ENCODE measurements at regions not wholly inside any gene's neighbourhood (a gene's known extent, or its start where the extent isn't known, plus 50 kb on each side); places are given as distances from the start of the nearest gene placed in this dataset.

DNA sequence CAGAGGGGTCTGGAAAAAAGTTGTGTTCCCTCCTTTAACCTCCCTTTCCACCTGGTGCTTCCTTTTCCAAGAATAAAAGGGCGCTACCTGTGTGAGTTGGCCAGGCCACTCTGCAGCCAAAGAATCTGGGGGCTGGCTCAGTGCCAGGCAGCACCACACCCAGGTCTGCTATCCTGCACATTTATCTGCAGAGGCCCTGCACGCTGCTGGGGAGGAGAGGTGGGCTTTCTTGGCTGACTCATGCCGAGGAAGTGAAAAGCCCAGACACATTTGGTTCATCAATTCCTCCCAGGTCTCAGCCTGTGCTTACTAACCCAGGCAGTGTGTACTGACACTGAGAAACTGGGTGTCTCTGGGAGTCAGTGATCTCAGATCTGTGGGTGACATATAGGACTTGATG, 79.8 kb upstream of the F3 start:
- DNase-seq: no peak
- H3K36me3 ChIP-seq (ENCODE audit: control insufficient read depth, insufficient read depth, low read length): no peaks in the 10 kb centered on the region
- peaks cover 5% of the 10 kb centered on the region for H3K36me3 Mint-ChIP-seq (ENCODE audit: low read depth)
- no peaks in the 10 kb centered on the region for H3K27me3 ChIP-seq (ENCODE audit: control insufficient read depth, insufficient read depth, low read length, poor library complexity, severe bottlenecking)
- 94% methylated on average over 3 of the region's 3 CpGs; no CpG with 5 or more reads in 1 of the 2 experiments for WGBS, 2 experiments (ENCODE audit: insufficient coverage in 1 of 2, insufficient read length in 1 of 2)
- peaks cover 28% of the 10 kb centered on the region for H3K4me1 Mint-ChIP-seq
- TF ChIP-seq, protein P1, sequence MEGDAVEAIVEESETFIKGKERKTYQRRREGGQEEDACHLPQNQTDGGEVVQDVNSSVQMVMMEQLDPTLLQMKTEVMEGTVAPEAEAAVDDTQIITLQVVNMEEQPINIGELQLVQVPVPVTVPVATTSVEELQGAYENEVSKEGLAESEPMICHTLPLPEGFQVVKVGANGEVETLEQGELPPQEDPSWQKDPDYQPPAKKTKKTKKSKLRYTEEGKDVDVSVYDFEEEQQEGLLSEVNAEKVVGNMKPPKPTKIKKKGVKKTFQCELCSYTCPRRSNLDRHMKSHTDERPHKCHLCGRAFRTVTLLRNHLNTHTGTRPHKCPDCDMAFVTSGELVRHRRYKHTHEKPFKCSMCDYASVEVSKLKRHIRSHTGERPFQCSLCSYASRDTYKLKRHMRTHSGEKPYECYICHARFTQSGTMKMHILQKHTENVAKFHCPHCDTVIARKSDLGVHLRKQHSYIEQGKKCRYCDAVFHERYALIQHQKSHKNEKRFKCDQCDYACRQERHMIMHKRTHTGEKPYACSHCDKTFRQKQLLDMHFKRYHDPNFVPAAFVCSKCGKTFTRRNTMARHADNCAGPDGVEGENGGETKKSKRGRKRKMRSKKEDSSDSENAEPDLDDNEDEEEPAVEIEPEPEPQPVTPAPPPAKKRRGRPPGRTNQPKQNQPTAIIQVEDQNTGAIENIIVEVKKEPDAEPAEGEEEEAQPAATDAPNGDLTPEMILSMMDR (conservative IDR thresholded peaks at IDR 0.05): no peak
- no peak overlapping the region for H3K4me3 Mint-ChIP-seq
- no peak overlapping the region for H3K27ac Mint-ChIP-seq
- H3K27me3 Mint-ChIP-seq (ENCODE audit: insufficient read depth): peaks cover 8% of the 10 kb centered on the region
- no peak overlapping the region for H3K4me3 ChIP-seq (ENCODE audit: low read length)
- H3K4me1 ChIP-seq (ENCODE audit: control insufficient read depth, insufficient read depth, low read length): peaks cover 14% of the 10 kb centered on the region
- H3K27ac ChIP-seq (ENCODE audit: low read depth, low read length): no peak overlapping the region
- peaks cover 22% of the 10 kb centered on the region for H3K9me3 ChIP-seq (ENCODE audit: control insufficient read depth, low read length)
- H3K9me3 Mint-ChIP-seq: peaks cover 33% of the 10 kb centered on the region
- no peak overlapping the region for H3K9ac ChIP-seq (ENCODE audit: extremely low read depth, low read length, poor library complexity, severe bottlenecking)

DNA sequence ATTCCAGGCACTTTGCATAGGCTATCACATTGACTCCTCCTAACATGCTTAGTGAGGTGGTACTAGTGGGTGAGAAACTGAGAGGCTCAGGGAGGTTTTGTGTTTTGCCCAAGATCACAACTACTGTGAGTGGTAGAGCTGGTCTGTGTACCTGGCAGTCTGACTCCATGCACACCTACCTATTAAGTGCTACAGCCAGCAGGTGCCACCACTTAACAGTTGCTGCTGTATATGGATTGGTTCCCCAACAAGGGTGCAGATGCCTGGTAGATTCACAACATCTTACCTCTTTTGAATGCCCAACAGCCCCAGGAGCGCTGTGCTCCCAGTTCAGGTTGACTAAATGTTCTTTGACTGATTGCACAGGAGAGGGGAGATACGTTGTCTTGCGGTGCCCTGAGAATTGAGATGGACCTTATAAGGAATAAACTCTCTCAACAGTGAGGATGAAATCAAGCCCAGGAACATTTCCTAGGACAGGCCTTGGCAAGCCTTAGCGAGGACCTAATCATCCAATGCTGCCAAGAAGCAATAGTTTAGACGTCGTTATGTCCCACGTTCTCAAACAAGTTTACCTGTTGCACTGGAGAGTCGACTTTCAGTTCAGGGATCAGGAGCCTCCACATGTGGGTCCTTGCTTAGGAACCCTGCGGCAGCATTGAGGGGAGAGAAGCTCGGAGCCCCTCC, 78.9 kb upstream of the F3 start:
- peaks cover 22% of the 10 kb centered on the region for H3K9me3 ChIP-seq (ENCODE audit: control insufficient read depth, low read length)
- no peak for DNase-seq
- WGBS, 2 experiments (ENCODE audit: insufficient coverage in 1 of 2, insufficient read length in 1 of 2): 94 to 96% methylated on average over 8 to 10 of the region's 10 CpGs
- Mint-ChIP-seq H3K36me3 (ENCODE audit: low read depth) (peaks cover 5% of the 10 kb centered on the region), H3K4me1 (peaks cover 33% of the 10 kb centered on the region), H3K27ac (no peak overlapping the region), H3K27me3 (ENCODE audit: insufficient read depth) (peaks cover 2% of the 10 kb centered on the region), H3K4me3 (no peak overlapping the region), H3K9me3 (peaks cover 33% of the 10 kb centered on the region)
- no peak overlapping the region for H3K27ac ChIP-seq (ENCODE audit: low read depth, low read length)
- no peak overlapping the region for H3K9ac ChIP-seq (ENCODE audit: extremely low read depth, low read length, poor library complexity, severe bottlenecking)
- H3K4me3 ChIP-seq (ENCODE audit: low read length): no peak overlapping the region
- TF ChIP-seq, protein P1 (conservative IDR thresholded peaks at IDR 0.05): no peak
- no peaks in the 10 kb centered on the region for H3K36me3 ChIP-seq (ENCODE audit: control insufficient read depth, insufficient read depth, low read length)
- no peaks in the 10 kb centered on the region for H3K27me3 ChIP-seq (ENCODE audit: control insufficient read depth, insufficient read depth, low read length, poor library complexity, severe bottlenecking)
- H3K4me1 ChIP-seq (ENCODE audit: control insufficient read depth, insufficient read depth, low read length): peaks cover 14% of the 10 kb centered on the region

DNA sequence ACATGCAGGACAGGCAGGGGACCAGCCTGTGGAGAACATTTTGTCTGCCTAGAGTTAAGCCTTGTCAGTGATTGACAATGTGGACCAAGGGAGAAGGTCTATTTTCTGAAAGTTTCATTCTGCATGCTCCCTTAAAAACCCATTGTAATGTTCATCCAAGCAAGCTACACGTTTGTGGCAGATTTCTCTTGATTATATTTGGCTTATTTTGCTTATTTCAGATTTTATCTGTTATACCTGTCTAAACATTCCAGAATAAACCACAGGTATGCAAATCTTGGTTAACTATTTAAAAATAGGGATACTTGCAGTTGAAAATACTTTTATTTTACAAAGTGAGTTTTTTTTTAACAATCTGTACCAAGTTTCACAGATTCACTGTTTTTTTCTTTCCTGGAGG, 78.2 kb upstream of the F3 start:
- H3K9me3 ChIP-seq (ENCODE audit: control insufficient read depth, low read length): peaks cover 22% of the 10 kb centered on the region
- Mint-ChIP-seq H3K27me3 (ENCODE audit: insufficient read depth) (peaks cover 2% of the 10 kb centered on the region), H3K36me3 (ENCODE audit: low read depth) (peaks cover 5% of the 10 kb centered on the region), H3K27ac (no peak overlapping the region), H3K4me1 (peaks cover 33% of the 10 kb centered on the region), H3K9me3 (peaks cover 33% of the 10 kb centered on the region), H3K4me3 (no peak overlapping the region)
- H3K27ac ChIP-seq (ENCODE audit: low read depth, low read length): no peak overlapping the region
- H3K27me3 ChIP-seq (ENCODE audit: control insufficient read depth, insufficient read depth, low read length, poor library complexity, severe bottlenecking): no peaks in the 10 kb centered on the region
- no peaks in the 10 kb centered on the region for H3K36me3 ChIP-seq (ENCODE audit: control insufficient read depth, insufficient read depth, low read length)
- 80% methylated on average over 1 of the region's 1 CpG; no CpG with 5 or more reads in 1 of the 2 experiments for WGBS, 2 experiments (ENCODE audit: insufficient coverage in 1 of 2, insufficient read length in 1 of 2)
- DNase-seq: no peak
- TF ChIP-seq, protein P1 (conservative IDR thresholded peaks at IDR 0.05): no peak
- H3K4me3 ChIP-seq (ENCODE audit: low read length): no peak overlapping the region
- H3K9ac ChIP-seq (ENCODE audit: extremely low read depth, low read length, poor library complexity, severe bottlenecking): no peak overlapping the region
- H3K4me1 ChIP-seq (ENCODE audit: control insufficient read depth, insufficient read depth, low read length): peaks cover 14% of the 10 kb centered on the region

All from endodermal cell (in vitro differentiated cells).